ENCODE measurements at regions not wholly inside any gene's neighbourhood (a gene's known extent, or its start where the extent isn't known, plus 50 kb on each side); places are given as distances from the start of the nearest gene placed in this dataset.
A peak's percentile ranks its signal among the peaks of the same experiment; 100 is the strongest.

- no peak overlapping the region for H3K27ac ChIP-seq (ENCODE audit: extremely low read depth, low read depth, low read length)
- H3K4me2 ChIP-seq (ENCODE audit: insufficient read depth, low read length), result no peak overlapping the region
- no peaks in the 10 kb centered on the region; a peak in 1 of 5 replicates for H3K27me3 ChIP-seq (ENCODE audit: control insufficient read depth in 2 of 2, insufficient read depth in 2 of 2, low read length in 2 of 2)
- 6% methylated on average over 16 of the region's 16 CpGs for WGBS (ENCODE audit: insufficient coverage, low coverage, missing lambda C conversion rate)
- H3K4me1 ChIP-seq (replicated peaks in 1 of 2; ENCODE audit: control insufficient read depth in 2 of 2, insufficient read depth in 2 of 2, low read length in 2 of 2), result 0 out of 5 replicates have a peak, but pooled peaks cover 0 to 3% of the 10 kb centered on the region in 2 experiments
- no peaks in the 10 kb centered on the region for H3K36me3 ChIP-seq (ENCODE audit: control insufficient read depth, insufficient read depth, low read length)
- TF ChIP-seq MTA3 (IDR thresholded peaks at IDR 0.05; ENCODE audit: borderline replicate concordance) (no peak), TAF1 (IDR thresholded peaks at IDR 0.05; ENCODE audit: control insufficient read depth, extremely low read depth, insufficient read depth, low read length, severe bottlenecking) (no peak), PKNOX1 (IDR thresholded peaks at IDR 0.05) (no peak), RFX5 (IDR thresholded peaks at IDR 0.05; ENCODE audit: low read depth, low read length) (no peak), POU5F1 (IDR thresholded peaks at IDR 0.05; ENCODE audit: borderline replicate concordance, low read depth, low read length, partially characterized antibody) (no peak), RBM39 (optimal IDR thresholded peaks at IDR 0.05; ENCODE audit: low read depth, low read length) (no peak), TEAD4 (IDR thresholded peaks at IDR 0.05; ENCODE audit: low read length) (no peak), TEAD4 (CRISPR knock-in tag; IDR thresholded peaks at IDR 0.05; ENCODE audit: borderline replicate concordance) (no peak)
- in situ Hi-C loops (cut with MboI), result no loop called here
- intact Hi-C loops (cut with micrococcal nuclease), result no loop called here
- ChIA-PET POLR2A (no interaction called here), CTCF (ENCODE audit: low intra/inter-chr PET ratio) (no interaction called here)
- H3K4me3 ChIP-seq, result no peak overlapping the region
- ATAC-seq (no peak), FAIRE-seq (no peak), DNase-seq (ENCODE audit: extremely low read depth in 1 of 4, low spot score in 3 of 4) (peak in 1 of 4 experiments; percentile 3)
- H3K79me2 ChIP-seq (ENCODE audit: control insufficient read depth, insufficient read depth, low read length), result no peaks in the 10 kb centered on the region
- no peak overlapping the region for H3K9ac ChIP-seq (ENCODE audit: insufficient read depth in 1 of 2, low read depth in 2 of 2, low read length in 2 of 2)
- H3K9me1 ChIP-seq (ENCODE audit: control insufficient read depth, insufficient read depth, low read length), result no peaks in the 10 kb centered on the region
- no peaks in the 10 kb centered on the region for H4K20me1 ChIP-seq (replicated peaks; ENCODE audit: control insufficient read depth, insufficient read depth, low read length)
- H2AFZ ChIP-seq (ENCODE audit: low read depth, low read length), result no peak overlapping the region
- no peaks in the 10 kb centered on the region for H3K9me3 ChIP-seq (replicated peaks; ENCODE audit: control insufficient read depth, insufficient read depth, low read depth, low read length)
- no TSS peak for BruUV-seq (replicated peaks)
These were observed 115.9 kb upstream of the TBX3 start for GRCh38 chr12:114799574-114800487.

Measured in K562 (cell line).